Transverse colon (tissue), 4 donors: ENCODE measurements at regions not wholly inside any gene's neighbourhood (a gene's known extent, or its start where the extent isn't known, plus 50 kb on each side); places are given as distances from the start of the nearest gene placed in this dataset.

Experiments
- DNase-seq: peaks from one replicate; pipeline ENCODE4 v3.0.0-alpha.2; 2019
- H3K27ac ChIP-seq, 4 donors: fragments of 200-600 bp; sonication (generic); 2 replicates each; pipeline ENCODE4 v1.5.1; 2016 to 2018; ENCODE audit warnings: inconsistent platforms in 4 of 4
- H3K27me3 ChIP-seq: fragments of 200-600 bp; sonication (generic); 2 replicates; pipeline ENCODE4 v1.5.1; 2017; ENCODE audit warnings: inconsistent platforms
- H3K36me3 ChIP-seq, 4 donors: fragments of 200-600 bp; sonication (generic); 2 replicates each; pipeline ENCODE4 v1.5.1; 2017 to 2019; ENCODE audit warnings: inconsistent platforms in 4 of 4
- H3K4me1 ChIP-seq, 4 donors: fragments of 200-600 bp; sonication (generic); 2 replicates each; pipeline ENCODE4 v1.5.1; 2017 to 2020; ENCODE audit warnings: inconsistent platforms in 4 of 4
- H3K4me3 ChIP-seq, 4 donors: fragments of 200-600 bp; sonication (generic); 1 replicate in 1 of 4; 2 replicates in 3 of 4; pipeline versions ENCODE4 v1.5.1 to v1.6.1; 2017 to 2019; ENCODE audit warnings: inconsistent platforms in 4 of 4
- H3K9me3 ChIP-seq, 2 donors: fragments of 200-600 bp; sonication (generic); 2 replicates each; pipeline ENCODE4 v1.5.1; 2017 to 2019; ENCODE audit warnings: inconsistent platforms in 2 of 2
- EP300 ChIP-seq: sonication (generic); formaldehyde crosslinking; IDR thresholded peaks from one replicate; pipeline ENCODE4 v1.6.1; 2017; ENCODE audit warnings: antibody characterized with exemption, low read depth
- POLR2A ChIP-seq: fragments of 450-650 bp; IDR thresholded peaks from one replicate; pipeline ENCODE4 v1.6.1; 2016; ENCODE audit warnings: antibody characterized with exemption, mild to moderate bottlenecking, moderate library complexity
- POLR2AphosphoS5 ChIP-seq, 3 donors: sonication (generic); formaldehyde crosslinking; IDR thresholded peaks; one replicate each; pipeline ENCODE4 v1.6.1; 2016; ENCODE audit warnings: antibody characterized with exemption in 3 of 3
- WGBS, 2 donors: methylation state at CpG; one replicate each; pipeline ENCODE4 v1.1.5; 2018; ENCODE audit warnings: low coverage in 1 of 2; 5-methylcytosine and 5-hydroxymethylcytosine counted together
- in situ Hi-C, 4 donors: fragments of 200-750 bp; cut with MboI; loops; one replicate each; pipeline versions ENCODE4 v1.15.0 to v1.15.1; 2017; ENCODE audit warnings: low sequenced_read_pairs in 3 of 4, low pct_ligation_motif_present in 1 of 4, low pct_unique_long_range_greater_than_20kb in 1 of 4
- intact Hi-C: fragments of 100-400 bp; cut with DNase I; formaldehyde crosslinking; loops from one replicate; pipeline ENCODE4 v1.15.1; 2023; ENCODE audit warnings: low total_unique reads
- TF ChIP-seq, protein P1 (sequence below), 5 experiments: fragments of 200-600 bp in 3 of 5; fragments of 450-650 bp in 2 of 5; sonication (generic) in 3 of 5; IDR thresholded peaks; 1 replicate in 2 of 5; 2 replicates in 3 of 5; pipeline ENCODE4 v1.5.1; 2016 to 2017; ENCODE audit warnings: antibody characterized with exemption in 5 of 5, inconsistent platforms in 3 of 5, mild to moderate bottlenecking in 2 of 5, moderate library complexity in 1 of 5

DNA sequence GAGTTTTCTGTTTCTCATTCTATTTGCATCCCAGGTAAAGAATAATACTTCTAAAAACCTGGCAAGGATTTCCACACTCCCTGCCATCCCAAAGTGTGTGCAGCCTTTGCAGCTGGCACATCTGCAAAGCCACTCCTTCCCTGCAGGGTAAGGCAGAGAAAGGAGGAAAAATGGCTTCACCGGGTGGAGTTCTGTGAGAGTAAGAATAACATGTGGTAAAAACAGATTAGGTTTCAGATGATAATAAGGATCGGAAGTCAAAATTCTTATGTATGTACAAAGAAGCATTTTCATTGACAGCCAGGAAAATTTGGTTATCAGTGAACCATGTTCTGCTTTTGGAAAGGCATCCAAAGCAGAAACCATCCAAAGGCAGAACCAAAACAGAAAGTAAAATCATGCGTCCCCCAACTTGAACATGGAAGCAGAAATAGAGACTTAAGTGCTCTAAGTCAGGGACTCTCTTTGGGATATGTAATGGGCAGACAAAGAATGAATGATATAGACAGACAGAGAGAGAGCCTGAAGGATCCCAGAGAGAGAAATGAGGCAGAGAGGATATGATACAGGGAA lies 192.6 kb upstream of the CCDC196 start:
- in situ Hi-C loops (no loop called here), intact Hi-C loops (no loop called here)
- Histone ChIP-seq H3K4me3 (no peak overlapping the region), H3K27ac (no peak overlapping the region), H3K4me1 (no peaks in the 10 kb centered on the region), H3K36me3 (no peaks in the 10 kb centered on the region), H3K27me3 (no peaks in the 10 kb centered on the region), H3K9me3 (no peaks in the 10 kb centered on the region)
- TF ChIP-seq POLR2A: no peak
- no peak for TF ChIP-seq POLR2AphosphoS5 (IDR thresholded peaks at IDR 0.05)
- TF ChIP-seq EP300: no peak
- TF ChIP-seq, protein P1, sequence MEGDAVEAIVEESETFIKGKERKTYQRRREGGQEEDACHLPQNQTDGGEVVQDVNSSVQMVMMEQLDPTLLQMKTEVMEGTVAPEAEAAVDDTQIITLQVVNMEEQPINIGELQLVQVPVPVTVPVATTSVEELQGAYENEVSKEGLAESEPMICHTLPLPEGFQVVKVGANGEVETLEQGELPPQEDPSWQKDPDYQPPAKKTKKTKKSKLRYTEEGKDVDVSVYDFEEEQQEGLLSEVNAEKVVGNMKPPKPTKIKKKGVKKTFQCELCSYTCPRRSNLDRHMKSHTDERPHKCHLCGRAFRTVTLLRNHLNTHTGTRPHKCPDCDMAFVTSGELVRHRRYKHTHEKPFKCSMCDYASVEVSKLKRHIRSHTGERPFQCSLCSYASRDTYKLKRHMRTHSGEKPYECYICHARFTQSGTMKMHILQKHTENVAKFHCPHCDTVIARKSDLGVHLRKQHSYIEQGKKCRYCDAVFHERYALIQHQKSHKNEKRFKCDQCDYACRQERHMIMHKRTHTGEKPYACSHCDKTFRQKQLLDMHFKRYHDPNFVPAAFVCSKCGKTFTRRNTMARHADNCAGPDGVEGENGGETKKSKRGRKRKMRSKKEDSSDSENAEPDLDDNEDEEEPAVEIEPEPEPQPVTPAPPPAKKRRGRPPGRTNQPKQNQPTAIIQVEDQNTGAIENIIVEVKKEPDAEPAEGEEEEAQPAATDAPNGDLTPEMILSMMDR (IDR thresholded peaks at IDR 0.05): no peak
- no peak for DNase-seq
- WGBS, 2 donors: 54 to 57% methylated on average over 3 of the region's 3 CpGs

DNA sequence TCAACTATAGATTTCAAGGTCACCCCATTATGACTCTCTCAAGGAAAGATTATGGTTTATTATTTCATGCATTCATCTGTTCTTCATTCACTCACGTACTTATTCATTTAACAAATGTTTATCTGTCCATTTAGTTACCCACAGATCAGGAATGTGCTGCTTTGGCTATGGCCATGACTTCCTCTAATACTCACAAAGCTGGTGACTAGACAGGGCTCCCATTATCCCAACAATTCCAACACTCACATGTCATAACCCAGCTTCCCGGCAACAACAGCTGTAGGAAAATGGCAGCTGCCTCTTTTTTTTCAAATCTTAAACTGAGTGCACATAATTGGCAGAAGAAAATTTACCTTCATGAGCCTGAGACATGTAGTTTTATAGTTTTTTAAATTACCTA lies 190.8 kb upstream of the CCDC196 start:
- Histone ChIP-seq H3K9me3 (no peaks in the 10 kb centered on the region), H3K4me1 (no peaks in the 10 kb centered on the region), H3K36me3 (no peaks in the 10 kb centered on the region), H3K27me3 (no peaks in the 10 kb centered on the region), H3K27ac (no peak overlapping the region), H3K4me3 (no peak overlapping the region)
- TF ChIP-seq POLR2AphosphoS5 (IDR thresholded peaks at IDR 0.05) (no peak), POLR2A (no peak), EP300 (no peak)
- TF ChIP-seq, protein P1 (IDR thresholded peaks at IDR 0.05): no peak
- WGBS, 2 donors: 84 to 91% methylated on average over 2 of the region's 2 CpGs
- intact Hi-C loops: no loop called here
- in situ Hi-C loops: no loop called here
- no peak for DNase-seq

DNA sequence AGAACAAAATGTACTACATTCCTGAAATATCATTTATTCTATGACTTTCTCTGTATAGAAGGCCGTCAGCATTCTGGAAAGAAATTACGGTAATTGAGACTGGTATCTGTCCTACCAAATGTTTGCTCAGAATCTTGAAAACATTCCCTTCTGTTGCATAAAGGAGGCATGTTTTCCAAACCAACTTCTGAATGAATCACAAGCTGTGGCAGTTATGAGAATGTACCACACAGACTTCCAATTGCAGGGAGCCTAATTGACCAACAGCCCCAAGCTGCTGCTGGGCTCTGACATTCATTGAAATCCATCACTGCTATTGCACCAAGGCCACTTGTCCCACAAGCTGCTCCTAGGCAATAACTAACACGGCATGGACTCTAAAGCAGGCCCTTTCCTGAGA lies 185.3 kb upstream of the CCDC196 start:
- TF ChIP-seq POLR2A: no peak

DNA sequence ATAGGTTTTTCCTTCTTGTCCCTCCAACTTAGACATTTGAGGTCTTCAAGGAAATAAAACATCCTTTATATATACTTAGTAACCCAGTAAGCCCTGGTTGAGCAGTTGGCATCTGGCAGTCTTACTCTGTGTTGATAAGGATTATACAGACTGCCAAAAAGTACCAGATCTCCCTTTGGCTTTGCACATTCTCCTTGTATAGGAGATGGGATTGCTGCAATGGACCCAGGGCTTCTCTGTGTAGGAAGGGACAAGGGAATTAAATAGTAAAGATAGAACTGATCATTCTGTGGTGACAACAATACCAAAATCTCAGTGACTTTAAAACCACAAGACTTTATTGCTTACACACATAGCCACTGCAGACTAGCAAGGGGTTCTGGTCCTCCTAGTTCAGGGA lies 180.1 kb upstream of the CCDC196 start:
- Histone ChIP-seq H3K4me3 (no peak overlapping the region), H3K27me3 (no peaks in the 10 kb centered on the region), H3K36me3 (no peaks in the 10 kb centered on the region), H3K4me1 (no peaks in the 10 kb centered on the region), H3K27ac (no peak overlapping the region), H3K9me3 (no peaks in the 10 kb centered on the region)
- DNase-seq: no peak
- intact Hi-C loops (no loop called here), in situ Hi-C loops (no loop called here)
- TF ChIP-seq POLR2AphosphoS5 (IDR thresholded peaks at IDR 0.05) (no peak), EP300 (no peak), POLR2A (no peak)
- TF ChIP-seq, protein P1 (IDR thresholded peaks at IDR 0.05): no peak

More for the DNA sequence above, 185.3 kb upstream of the CCDC196 start:
- Histone ChIP-seq H3K27ac (no peak overlapping the region), H3K9me3 (no peaks in the 10 kb centered on the region), H3K36me3 (no peaks in the 10 kb centered on the region), H3K4me1 (no peaks in the 10 kb centered on the region), H3K4me3 (no peak overlapping the region), H3K27me3 (no peaks in the 10 kb centered on the region)
- intact Hi-C loops (no loop called here), in situ Hi-C loops (no loop called here)
- no peak for DNase-seq
- 90 to 92% methylated on average over 2 to 3 of the region's 3 CpGs for WGBS, 2 donors

DNA sequence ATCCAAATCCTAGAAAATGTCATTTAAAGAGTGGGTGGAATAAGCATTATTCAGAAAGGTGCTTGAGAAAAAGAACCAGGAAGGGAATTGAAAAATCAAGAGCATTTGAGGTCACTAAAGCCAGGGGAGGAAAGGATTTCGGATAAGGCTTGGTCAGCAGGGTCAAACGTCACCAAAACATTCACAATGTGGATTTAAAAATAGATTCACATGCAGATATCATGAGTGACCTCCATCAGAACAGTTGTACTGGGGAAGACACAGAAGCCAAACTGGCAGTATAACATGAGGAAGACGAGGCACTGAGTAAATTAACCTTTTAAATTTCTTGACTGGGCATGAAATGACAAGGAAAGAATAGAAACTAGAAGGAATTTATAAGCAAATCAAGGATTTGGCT lies 175.1 kb upstream of the CCDC196 start:
- Histone ChIP-seq H3K4me3 (no peak overlapping the region), H3K27me3 (no peaks in the 10 kb centered on the region), H3K36me3 (no peaks in the 10 kb centered on the region), H3K4me1 (no peaks in the 10 kb centered on the region), H3K9me3 (no peaks in the 10 kb centered on the region), H3K27ac (no peak overlapping the region)
- in situ Hi-C loops: no loop called here
- DNase-seq: no peak
- TF ChIP-seq POLR2AphosphoS5 (IDR thresholded peaks at IDR 0.05): no peak
- TF ChIP-seq POLR2A: no peak
- TF ChIP-seq, protein P1 (IDR thresholded peaks at IDR 0.05): no peak
- no peak for TF ChIP-seq EP300
- WGBS, 2 donors: 65 to 73% methylated on average over 3 of the region's 3 CpGs
- intact Hi-C loops: no loop called here
